Posterior vena cava (tissue), 2 donors: ENCODE measurements at regions not wholly inside any gene's neighbourhood (a gene's known extent, or its start where the extent isn't known, plus 50 kb on each side); places are given as distances from the start of the nearest gene placed in this dataset.

Experiments used
- DNase-seq: peaks from one replicate; pipeline ENCODE4 v3.0.0-alpha.2; 2020; ENCODE audit warnings: low spot score
- intact Hi-C, 2 donors: fragments of 100-400 bp; cut with DNase I; formaldehyde crosslinking; loops; one replicate each; pipeline versions ENCODE4 v1.14.1 to v1.14.2; 2022 to 2023
- donor health status: DM: yes; HTN: yes; CAD: no.
- donor health status: DM: yes; HTN: yes; CAD: no.

GRCh38 chr1:43047135-43047534 is 88.5 kb upstream of the SLC2A1 start:
- DNase-seq, result no peak
- intact Hi-C loops, result no loop called here

GRCh38 chr1:43044572-43045361 is 86.1 kb upstream of the SLC2A1 start:
- DNase-seq, result no peak
- intact Hi-C loops, result no loop called here

- intact Hi-C loops, result no loop called here
- DNase-seq, result no peak
These were observed 85.0 kb upstream of the SLC2A1 start for GRCh38 chr1:43043695-43044094.

GRCh38 chr1:43042773-43043457 is 84.2 kb upstream of the SLC2A1 start:
- DNase-seq, result no peak
- intact Hi-C loops, result no loop called here

DNA sequence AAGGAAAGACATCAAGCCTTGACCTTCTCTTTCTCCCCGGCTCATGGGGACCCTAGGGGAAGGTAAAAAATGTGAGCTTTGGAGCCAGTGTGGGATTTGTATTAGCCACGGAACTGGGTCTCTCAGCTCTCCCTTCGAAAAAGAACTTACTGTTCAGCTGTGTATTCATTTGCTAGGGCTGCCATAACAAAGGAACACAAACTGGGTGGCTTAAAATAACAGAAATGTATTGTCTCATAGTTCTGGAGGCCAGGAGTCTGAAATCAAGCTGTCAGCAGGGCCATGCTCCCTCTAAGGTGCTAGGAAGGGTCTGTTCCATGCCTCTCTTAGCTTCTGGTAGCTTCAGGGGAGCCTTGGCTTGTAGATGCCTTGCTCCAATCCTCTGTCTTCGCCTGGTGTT is 83.5 kb upstream of the SLC2A1 start:
- DNase-seq, result no peak
- intact Hi-C loops, result no loop called here

DNA sequence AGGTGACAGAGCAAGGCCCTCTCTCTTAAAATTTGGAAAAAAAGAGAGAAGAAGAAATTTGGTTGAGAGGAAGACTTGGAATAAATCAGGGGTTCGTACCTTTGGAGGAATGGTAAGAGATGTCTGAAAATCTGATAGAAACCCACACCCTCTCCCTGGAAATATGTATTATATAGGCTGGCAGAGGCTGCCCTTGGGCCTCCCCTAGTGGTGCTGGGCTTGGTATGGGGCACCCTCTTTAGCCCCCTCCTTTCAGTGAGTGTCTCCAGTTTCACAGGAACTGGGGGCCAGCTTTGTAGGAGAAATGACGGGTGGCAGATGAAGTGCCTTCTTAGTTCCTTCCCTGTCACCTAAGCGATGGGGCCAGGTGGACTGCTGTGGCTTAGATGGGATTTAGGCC is 82.9 kb upstream of the SLC2A1 start:
- intact Hi-C loops, result no loop called here
- DNase-seq, result no peak

GRCh38 chr1:43039228-43040055 is 80.8 kb upstream of the SLC2A1 start:
- intact Hi-C loops, result no loop called here
- no peak for DNase-seq

GRCh38 chr1:43038232-43038935 is 79.7 kb upstream of the SLC2A1 start:
- intact Hi-C loops, result no loop called here
- no peak for DNase-seq

GRCh38 chr1:43037466-43037865 is 78.8 kb upstream of the SLC2A1 start:
- DNase-seq, result no peak
- intact Hi-C loops, result no loop called here

DNA sequence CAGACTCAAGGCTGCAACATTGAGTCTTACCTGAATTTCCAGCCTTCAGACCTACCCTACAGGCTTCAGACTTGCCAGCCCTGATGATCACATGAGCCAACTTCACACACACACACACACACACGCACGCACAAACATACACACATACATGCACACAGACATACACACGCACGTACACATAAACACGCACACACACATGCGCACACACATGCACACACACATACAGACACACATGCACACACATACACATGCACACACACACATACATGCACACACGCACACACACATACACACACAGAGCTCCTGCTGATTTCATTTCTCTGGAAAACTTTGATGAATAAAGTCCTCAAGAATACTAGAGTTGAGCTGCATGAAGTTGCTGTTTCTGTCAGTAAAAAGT is 78.3 kb upstream of the SLC2A1 start:
- DNase-seq, result no peak
- intact Hi-C loops, result no loop called here

DNA sequence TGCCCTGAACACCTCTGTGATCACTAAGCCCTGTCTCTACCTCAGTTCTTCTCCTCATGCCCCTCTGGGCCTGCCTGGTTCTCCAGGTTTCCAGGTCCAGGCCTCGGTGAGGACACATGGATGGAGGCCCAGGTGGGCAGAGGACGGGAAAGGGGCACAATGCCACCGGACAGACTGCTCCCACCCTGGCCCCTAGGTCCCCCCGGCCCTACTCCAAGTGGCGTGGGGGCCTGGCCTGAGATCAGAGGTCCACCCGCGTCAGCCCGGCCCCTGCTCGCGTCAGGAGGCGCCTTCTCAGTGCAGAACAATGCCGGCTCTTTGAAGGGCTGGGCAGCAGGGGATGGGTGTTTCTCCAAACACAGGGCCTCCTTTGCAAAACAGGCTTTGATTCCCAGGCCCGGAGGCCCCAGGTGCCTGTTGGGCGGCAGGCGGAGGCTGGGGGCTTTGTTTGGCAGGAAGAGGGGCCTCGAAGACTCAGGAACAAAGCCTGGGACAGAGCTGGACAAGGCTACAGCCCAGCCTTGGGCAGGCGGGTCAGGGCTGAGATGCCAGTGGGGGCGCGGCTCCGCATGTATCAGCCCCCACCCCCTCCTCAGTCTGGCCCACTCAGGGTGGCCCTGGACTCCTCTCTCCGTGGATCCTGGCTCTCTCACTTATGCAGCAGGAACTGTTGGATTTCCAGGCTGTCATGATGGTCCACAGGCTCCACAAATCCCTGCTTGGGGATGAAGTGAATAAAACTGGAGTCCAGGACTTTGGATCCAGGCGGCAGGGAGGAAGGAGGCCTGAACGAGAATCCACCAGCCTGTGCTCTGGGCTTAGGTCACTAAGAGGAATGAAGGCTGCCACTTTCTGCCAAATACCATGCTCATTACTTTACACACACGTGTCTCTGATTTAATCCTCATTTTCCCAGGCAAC is 77.4 kb upstream of the SLC2A1 start:
- no peak for DNase-seq
- intact Hi-C loops, result no loop called here

DNA sequence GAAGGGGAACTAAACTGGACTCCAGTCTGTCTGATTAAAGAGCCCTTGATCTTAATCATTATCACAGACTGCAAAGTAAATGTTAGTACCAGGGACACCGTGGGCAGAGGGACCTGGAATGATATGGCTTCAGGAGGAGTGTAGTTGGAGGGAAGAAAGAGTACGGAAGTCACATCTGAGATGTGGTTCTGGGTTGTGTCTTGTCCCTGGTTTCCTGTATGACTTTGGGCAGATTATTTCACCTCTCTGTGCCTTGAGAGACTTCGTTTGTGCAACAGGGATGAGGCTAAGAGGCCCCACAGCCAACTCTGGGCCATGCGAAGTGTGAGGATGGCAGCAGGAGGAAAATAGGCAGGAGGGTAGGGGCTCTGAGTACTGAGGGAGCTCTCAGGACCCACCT is 76.1 kb upstream of the SLC2A1 start:
- no peak for DNase-seq
- intact Hi-C loops, result no loop called here

DNA sequence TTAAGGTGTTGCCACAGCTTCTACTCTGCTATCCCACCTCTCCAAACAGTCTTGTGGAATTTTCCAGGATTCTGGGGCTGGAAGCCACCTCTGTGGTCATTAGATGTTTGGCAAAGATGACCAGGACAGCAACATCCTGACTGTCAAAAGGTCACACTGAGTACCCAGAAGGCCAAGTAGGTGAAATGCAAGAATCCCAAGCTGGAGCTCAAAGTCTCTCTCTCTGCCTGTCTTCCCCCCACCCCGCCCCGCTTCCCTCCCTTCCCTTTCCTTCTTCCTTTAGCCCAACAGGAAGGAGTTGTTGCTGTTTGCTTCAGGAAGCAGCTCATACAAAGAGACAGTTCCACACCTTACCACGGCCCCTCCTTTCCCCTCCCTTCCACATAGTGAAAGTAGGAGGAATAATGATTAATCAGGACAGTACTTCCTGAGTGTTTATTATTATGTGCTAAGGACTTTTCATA is 75.6 kb upstream of the SLC2A1 start:
- intact Hi-C loops, result no loop called here
- no peak for DNase-seq

DNA sequence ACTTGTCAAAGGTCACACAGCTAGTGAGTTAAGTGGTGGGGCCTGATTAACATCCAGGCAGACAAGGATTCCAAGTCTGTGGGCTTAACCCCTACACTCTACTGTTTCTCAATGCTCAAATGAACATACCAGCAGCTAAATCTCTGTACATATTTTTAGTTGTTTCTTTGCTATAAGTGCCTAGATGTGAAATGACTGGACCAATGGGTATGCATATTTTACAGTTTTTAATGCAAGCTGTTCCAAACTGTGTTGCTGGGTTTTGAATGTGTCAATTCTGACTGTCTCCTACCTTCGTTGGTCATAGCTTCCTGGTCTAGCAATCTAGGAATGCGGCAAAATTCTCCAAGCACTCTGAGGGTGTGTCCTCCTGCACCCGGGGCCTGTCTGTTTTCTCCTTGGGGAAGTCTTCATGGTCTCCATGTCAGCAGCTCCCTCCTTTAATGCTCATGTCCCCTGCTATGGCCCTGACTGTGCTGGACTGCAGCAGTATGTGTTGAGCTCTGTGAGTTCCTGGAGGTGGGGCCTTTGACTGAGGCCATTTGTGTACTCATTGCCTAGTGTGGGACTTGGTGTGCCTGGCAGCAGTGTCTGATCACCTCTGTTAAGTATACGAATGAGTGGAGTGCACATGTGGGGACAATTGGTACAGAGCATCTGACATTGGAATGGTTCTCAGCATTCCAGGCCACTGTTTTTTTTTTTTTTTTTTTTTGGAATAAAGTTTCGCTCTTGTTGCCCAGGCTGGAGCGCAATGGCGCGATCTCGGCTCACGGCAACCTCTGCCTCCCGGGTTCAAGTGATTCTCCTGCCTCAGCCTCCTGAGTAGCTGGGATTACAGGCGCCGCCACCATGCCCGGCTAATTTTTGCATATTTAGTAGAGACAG is 72.9 kb upstream of the SLC2A1 start:
- no peak for DNase-seq
- intact Hi-C loops, result no loop called here

GRCh38 chr1:43024905-43025304 is 66.2 kb upstream of the SLC2A1 start:
- DNase-seq, result no peak
- intact Hi-C loops, result no loop called here

GRCh38 chr1:43021547-43022474 is 63.1 kb upstream of the SLC2A1 start:
- DNase-seq, result no peak
- intact Hi-C loops, result no loop called here

GRCh38 chr1:43019226-43019625 is 60.6 kb upstream of the SLC2A1 start:
- intact Hi-C loops, result no loop called here
- DNase-seq, result no peak
